Spleen (tissue), 11 donors: ENCODE measurements at regions not wholly inside any gene's neighbourhood (a gene's known extent, or its start where the extent isn't known, plus 50 kb on each side); places are given as distances from the start of the nearest gene placed in this dataset.

Source experiments
- DNase-seq: peaks from one replicate; pipeline ENCODE4 v3.0.0-alpha.2; 2020
- H3K27ac ChIP-seq, 8 donors: fragments of 200-600 bp; sonication (generic) in 7 of 8; 1 replicate in 4 of 8; 2 replicates in 4 of 8; pipeline versions ENCODE4 v1.5.0 to v1.8.0; 2016 to 2021; ENCODE audit warnings: inconsistent platforms in 4 of 8, mild to moderate bottlenecking in 4 of 8, moderate library complexity in 1 of 8
- H3K27me3 ChIP-seq, 7 donors: fragments of 200-600 bp; sonication (generic) in 6 of 7; replicated peaks in 1 of 7; 1 replicate in 4 of 7; 2 replicates in 3 of 7; pipeline versions ENCODE4 v1.5.0 to v1.8.0; 2016 to 2021; ENCODE audit warnings: inconsistent platforms in 3 of 7, mild to moderate bottlenecking in 1 of 7
- H3K36me3 ChIP-seq, 6 donors: fragments of 200-600 bp; sonication (generic) in 5 of 6; 1 replicate in 4 of 6; 2 replicates in 2 of 6; pipeline versions ENCODE4 v1.5.0 to v1.8.0; 2016 to 2021; ENCODE audit warnings: inconsistent platforms in 2 of 6
- H3K4me1 ChIP-seq, 6 donors: fragments of 200-600 bp; sonication (generic) in 5 of 6; 1 replicate in 3 of 6; 2 replicates in 3 of 6; pipeline versions ENCODE4 v1.5.0 to v1.8.0; 2016 to 2021; ENCODE audit warnings: inconsistent platforms in 3 of 6
- H3K4me3 ChIP-seq, 8 donors: fragments of 200-600 bp; sonication (generic) in 7 of 8; 1 replicate in 4 of 8; 2 replicates in 4 of 8; pipeline versions ENCODE4 v1.5.0 to v1.8.0; 2016 to 2021; ENCODE audit warnings: inconsistent platforms in 4 of 8, mild to moderate bottlenecking in 4 of 8, moderate library complexity in 2 of 8
- H3K9me3 ChIP-seq, 8 donors: fragments of 200-600 bp; sonication (generic) in 7 of 8; 1 replicate in 4 of 8; 2 replicates in 4 of 8; pipeline versions ENCODE4 v1.5.0 to v1.8.0; 2016 to 2021; ENCODE audit warnings: inconsistent platforms in 4 of 8
- POLR2A ChIP-seq, 3 donors: fragments of 450-650 bp; IDR thresholded peaks; one replicate each; pipeline ENCODE4 v1.5.1; 2017; ENCODE audit warnings: antibody characterized with exemption in 3 of 3, mild to moderate bottlenecking in 1 of 3
- POLR2AphosphoS5 ChIP-seq, 3 donors: sonication (generic); formaldehyde crosslinking; IDR thresholded peaks; one replicate each; pipeline ENCODE4 v1.5.1; 2017; ENCODE audit warnings: antibody characterized with exemption in 3 of 3
- WGBS, 5 donors: extraction: QIAGEN DNeasy Blood & Tissue Kit in 3 of 5; methylation state at CpG; one replicate each; pipeline versions ENCODE4 v1.1.5 to v1.1.7; 2013 to 2018; 5-methylcytosine and 5-hydroxymethylcytosine counted together
- intact Hi-C: fragments of 100-400 bp; cut with DNase I; formaldehyde crosslinking; loops from one replicate; pipeline ENCODE4 v1.15.0; 2023; ENCODE audit warnings: low total_unique reads
- TF ChIP-seq, protein P1 (sequence below), 11 experiments: fragments of 200-600 bp in 7 of 11; fragments of 450-650 bp in 4 of 11; sonication (generic) in 4 of 11; IDR thresholded peaks in 8 of 11; conservative IDR thresholded peaks in 3 of 11; 1 replicate in 7 of 11; 2 replicates in 4 of 11; pipeline versions ENCODE4 v1.4.0 to v1.8.0; 2016 to 2021; ENCODE audit warnings: antibody characterized with exemption in 11 of 11, inconsistent platforms in 4 of 11, mild to moderate bottlenecking in 1 of 11
- donor health status: healthy with polysubstance abuse.
- donor health status: DM: no; HTN: no; CAD: no; lungs with moderate emphysema.
- donor health status: DM: no; HTN: no; CAD: no.
- donor health status: Bipolar disorder and iron deficiency.
- donor health status: healthy.
- donor health status: DM: no; HTN: no; CAD: no.
- donor health status: DM: yes; HTN: yes; CAD: no.

DNA sequence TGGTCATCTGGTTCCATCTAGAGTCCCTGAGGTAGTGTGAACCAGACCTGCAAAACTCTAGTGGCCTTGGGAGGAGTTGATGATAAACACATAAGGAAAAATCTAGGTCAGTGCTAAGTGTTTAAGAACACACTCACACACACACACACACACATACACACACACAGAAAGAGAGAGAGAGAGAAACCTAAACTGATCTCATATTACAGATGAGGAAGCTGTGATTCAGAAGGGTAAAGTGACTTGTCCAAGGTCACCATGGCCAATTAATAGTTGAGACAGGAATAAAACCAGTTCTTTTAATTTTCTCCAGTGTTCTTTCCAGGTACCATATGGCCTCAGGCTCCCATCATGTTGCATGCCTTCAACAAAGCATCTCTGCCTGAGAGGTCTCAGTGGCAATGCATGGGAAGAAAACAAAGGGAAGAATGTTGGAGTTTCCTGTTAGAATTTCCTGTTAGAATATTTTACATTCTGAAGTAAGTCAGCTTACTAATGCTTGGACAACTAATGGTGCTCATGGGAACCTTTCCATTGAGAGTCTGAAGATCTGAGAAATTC, 77.3 kb upstream of the TSPAN2 start:
- intact Hi-C loops = no loop called here
- H3K4me3 ChIP-seq = no peak overlapping the region
- no peaks in the 10 kb centered on the region for H3K4me1 ChIP-seq
- peaks cover 0 to 6% (median 0%) of the 10 kb centered on the region in 7 donors for H3K27me3 ChIP-seq
- H3K36me3 ChIP-seq = no peaks in the 10 kb centered on the region
- no peak for DNase-seq
- no peak overlapping the region for H3K27ac ChIP-seq
- no peaks in the 10 kb centered on the region for H3K9me3 ChIP-seq
- TF ChIP-seq, protein P1, sequence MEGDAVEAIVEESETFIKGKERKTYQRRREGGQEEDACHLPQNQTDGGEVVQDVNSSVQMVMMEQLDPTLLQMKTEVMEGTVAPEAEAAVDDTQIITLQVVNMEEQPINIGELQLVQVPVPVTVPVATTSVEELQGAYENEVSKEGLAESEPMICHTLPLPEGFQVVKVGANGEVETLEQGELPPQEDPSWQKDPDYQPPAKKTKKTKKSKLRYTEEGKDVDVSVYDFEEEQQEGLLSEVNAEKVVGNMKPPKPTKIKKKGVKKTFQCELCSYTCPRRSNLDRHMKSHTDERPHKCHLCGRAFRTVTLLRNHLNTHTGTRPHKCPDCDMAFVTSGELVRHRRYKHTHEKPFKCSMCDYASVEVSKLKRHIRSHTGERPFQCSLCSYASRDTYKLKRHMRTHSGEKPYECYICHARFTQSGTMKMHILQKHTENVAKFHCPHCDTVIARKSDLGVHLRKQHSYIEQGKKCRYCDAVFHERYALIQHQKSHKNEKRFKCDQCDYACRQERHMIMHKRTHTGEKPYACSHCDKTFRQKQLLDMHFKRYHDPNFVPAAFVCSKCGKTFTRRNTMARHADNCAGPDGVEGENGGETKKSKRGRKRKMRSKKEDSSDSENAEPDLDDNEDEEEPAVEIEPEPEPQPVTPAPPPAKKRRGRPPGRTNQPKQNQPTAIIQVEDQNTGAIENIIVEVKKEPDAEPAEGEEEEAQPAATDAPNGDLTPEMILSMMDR (IDR thresholded peaks at IDR 0.05 in 8 of 11, conservative IDR thresholded peaks at IDR 0.05 in 3 of 11) = no peak
- TF ChIP-seq POLR2A (IDR thresholded peaks at IDR 0.05) = no peak
- TF ChIP-seq POLR2AphosphoS5 (IDR thresholded peaks at IDR 0.05) = no peak

DNA sequence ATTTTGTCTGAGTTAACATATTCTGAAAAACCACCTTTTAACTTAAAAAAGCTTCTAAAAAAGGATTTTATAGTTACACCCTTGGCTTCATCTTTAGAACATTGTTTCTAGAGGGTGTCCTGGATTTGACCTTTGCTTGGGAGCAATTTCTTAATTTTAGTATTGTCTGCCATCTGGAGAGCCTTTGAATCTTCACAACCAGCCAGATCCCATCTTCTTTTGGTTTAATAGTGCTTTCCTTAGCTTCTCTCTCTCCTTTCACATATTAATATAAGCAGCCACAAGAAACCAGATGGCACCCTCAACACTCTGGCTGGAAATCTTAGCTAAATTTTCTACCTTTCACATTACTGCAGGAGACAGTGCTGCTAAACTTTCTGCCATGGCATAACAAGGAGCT, 76.5 kb upstream of the TSPAN2 start:
- Histone ChIP-seq H3K27me3 (peaks cover 0 to 6% (median 0%) of the 10 kb centered on the region in 7 donors), H3K9me3 (no peaks in the 10 kb centered on the region), H3K27ac (no peak overlapping the region), H3K4me1 (no peaks in the 10 kb centered on the region), H3K36me3 (no peaks in the 10 kb centered on the region), H3K4me3 (no peak overlapping the region)
- intact Hi-C loops = no loop called here
- DNase-seq = no peak
- no peak for TF ChIP-seq POLR2AphosphoS5 (IDR thresholded peaks at IDR 0.05)

DNA sequence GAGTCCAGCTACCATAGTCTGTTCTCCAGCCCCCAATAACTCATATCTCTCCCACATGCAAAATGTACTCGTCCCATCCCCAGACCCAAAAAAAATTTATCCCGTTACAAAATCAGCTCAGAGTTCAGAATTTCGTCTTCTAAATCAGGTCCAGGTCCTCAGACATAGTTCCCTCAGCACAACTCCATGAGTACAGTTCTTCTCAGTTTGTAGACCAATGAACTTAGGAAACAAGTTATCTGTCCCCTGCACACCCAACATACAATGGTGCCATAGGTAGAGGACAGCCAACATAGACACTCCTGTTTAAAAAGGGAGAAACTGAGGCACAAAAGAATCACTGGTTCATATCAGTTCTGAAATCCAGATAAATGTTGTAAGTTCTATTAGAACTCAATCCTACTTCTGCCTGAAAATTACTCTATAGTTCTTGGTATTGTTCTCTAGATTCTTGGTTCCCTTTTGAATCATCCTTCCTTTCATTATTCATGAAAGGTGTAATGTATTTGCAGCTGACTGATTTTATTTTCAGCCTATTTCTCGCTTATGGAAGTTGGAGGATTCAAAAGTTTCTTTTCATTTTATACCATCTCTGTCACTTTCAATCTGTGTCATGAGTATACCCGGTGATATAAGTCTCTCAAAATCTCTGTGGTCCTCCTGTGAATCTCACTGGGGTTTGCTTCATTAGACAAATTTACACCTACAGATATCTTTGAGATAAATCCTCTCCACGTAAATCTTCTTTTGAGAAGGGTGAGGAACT, 75.8 kb upstream of the TSPAN2 start:
- Histone ChIP-seq H3K4me3 (no peak overlapping the region), H3K27me3 (peaks cover 0 to 6% (median 0%) of the 10 kb centered on the region in 7 donors), H3K27ac (no peak overlapping the region), H3K4me1 (no peaks in the 10 kb centered on the region), H3K36me3 (no peaks in the 10 kb centered on the region), H3K9me3 (no peaks in the 10 kb centered on the region)
- DNase-seq = no peak
- WGBS, 5 donors = 74 to 89% (median 78%) methylated on average over 6 of the region's 6 CpGs
- intact Hi-C loops = no loop called here
- TF ChIP-seq POLR2AphosphoS5 (IDR thresholded peaks at IDR 0.05) = no peak
- TF ChIP-seq, protein P1 (IDR thresholded peaks at IDR 0.05 in 8 of 11, conservative IDR thresholded peaks at IDR 0.05 in 3 of 11) = no peak
- TF ChIP-seq POLR2A (IDR thresholded peaks at IDR 0.05) = no peak

DNA sequence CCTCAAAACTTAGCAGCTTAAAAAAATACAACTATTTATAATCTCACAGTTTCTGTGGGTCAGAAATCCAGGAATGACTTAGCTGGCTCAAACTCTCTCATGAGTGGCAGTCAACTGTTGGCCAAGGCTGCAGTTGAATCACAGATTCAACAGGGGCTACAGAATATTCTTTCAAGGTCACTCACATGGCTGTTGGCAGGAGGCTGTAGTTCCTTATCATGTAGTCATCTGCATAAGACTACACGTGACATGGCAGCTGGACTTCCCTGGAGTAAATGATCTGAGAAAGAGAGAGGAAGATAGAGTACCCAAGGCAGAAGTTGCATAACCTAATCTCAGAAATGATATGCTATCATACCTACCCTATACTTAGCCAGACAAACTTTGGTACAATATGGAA, 75.2 kb upstream of the TSPAN2 start:
- WGBS, 5 donors = 45 to 73% (median 54%) methylated on average over 1 of the region's 1 CpG
- Histone ChIP-seq H3K27me3 (peaks cover 0 to 6% (median 0%) of the 10 kb centered on the region in 7 donors), H3K4me1 (no peaks in the 10 kb centered on the region), H3K36me3 (no peaks in the 10 kb centered on the region), H3K9me3 (no peaks in the 10 kb centered on the region), H3K27ac (no peak overlapping the region), H3K4me3 (no peak overlapping the region)
- intact Hi-C loops = no loop called here
- no peak for DNase-seq
- TF ChIP-seq, protein P1 (IDR thresholded peaks at IDR 0.05 in 8 of 11, conservative IDR thresholded peaks at IDR 0.05 in 3 of 11) = no peak
- TF ChIP-seq POLR2AphosphoS5 (IDR thresholded peaks at IDR 0.05) (no peak), POLR2A (IDR thresholded peaks at IDR 0.05) (no peak)
